ENCODE measurements at regions not wholly inside any gene's neighbourhood (a gene's known extent, or its start where the extent isn't known, plus 50 kb on each side); places are given as distances from the start of the nearest gene placed in this dataset.

DNA sequence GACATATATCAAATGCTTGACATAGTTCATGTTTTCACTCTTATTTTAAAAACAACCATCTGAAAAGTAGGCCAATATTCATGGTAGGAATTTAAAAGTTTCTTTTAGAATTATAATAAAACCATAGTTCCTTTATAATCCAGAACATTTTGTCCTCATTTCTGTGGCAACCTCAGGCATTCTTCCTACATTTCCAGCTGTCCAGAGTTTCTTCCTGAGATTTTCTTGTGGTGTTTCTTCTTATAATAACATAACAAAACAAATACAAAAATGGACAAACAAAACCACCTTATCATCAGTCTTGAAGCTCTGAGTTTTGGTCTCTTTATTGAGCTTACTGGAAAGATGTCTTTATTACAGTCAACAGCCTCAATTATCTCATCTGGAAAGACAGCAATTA lies 2028.6 kb upstream of the CELF4 start (continued):
- TF ChIP-seq, protein P1, sequence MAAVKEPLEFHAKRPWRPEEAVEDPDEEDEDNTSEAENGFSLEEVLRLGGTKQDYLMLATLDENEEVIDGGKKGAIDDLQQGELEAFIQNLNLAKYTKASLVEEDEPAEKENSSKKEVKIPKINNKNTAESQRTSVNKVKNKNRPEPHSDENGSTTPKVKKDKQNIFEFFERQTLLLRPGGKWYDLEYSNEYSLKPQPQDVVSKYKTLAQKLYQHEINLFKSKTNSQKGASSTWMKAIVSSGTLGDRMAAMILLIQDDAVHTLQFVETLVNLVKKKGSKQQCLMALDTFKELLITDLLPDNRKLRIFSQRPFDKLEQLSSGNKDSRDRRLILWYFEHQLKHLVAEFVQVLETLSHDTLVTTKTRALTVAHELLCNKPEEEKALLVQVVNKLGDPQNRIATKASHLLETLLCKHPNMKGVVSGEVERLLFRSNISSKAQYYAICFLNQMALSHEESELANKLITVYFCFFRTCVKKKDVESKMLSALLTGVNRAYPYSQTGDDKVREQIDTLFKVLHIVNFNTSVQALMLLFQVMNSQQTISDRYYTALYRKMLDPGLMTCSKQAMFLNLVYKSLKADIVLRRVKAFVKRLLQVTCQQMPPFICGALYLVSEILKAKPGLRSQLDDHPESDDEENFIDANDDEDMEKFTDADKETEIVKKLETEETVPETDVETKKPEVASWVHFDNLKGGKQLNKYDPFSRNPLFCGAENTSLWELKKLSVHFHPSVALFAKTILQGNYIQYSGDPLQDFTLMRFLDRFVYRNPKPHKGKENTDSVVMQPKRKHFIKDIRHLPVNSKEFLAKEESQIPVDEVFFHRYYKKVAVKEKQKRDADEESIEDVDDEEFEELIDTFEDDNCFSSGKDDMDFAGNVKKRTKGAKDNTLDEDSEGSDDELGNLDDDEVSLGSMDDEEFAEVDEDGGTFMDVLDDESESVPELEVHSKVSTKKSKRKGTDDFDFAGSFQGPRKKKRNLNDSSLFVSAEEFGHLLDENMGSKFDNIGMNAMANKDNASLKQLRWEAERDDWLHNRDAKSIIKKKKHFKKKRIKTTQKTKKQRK (IDR thresholded peaks at IDR 0.05; ENCODE audit: low read depth, low read length): no peak
- TF ChIP-seq SREBF1 (IDR thresholded peaks at IDR 0.05; ENCODE audit: low read length) (no peak), POLR2AphosphoS5 (IDR thresholded peaks at IDR 0.05; ENCODE audit: low read length) (no peak), ZNF207 (IDR thresholded peaks at IDR 0.05; ENCODE audit: borderline replicate concordance) (no peak), CEBPB (IDR thresholded peaks at IDR 0.05; ENCODE audit: borderline replicate concordance in 1 of 2, low read depth in 2 of 2, low read length in 2 of 2) (no peak)

DNA sequence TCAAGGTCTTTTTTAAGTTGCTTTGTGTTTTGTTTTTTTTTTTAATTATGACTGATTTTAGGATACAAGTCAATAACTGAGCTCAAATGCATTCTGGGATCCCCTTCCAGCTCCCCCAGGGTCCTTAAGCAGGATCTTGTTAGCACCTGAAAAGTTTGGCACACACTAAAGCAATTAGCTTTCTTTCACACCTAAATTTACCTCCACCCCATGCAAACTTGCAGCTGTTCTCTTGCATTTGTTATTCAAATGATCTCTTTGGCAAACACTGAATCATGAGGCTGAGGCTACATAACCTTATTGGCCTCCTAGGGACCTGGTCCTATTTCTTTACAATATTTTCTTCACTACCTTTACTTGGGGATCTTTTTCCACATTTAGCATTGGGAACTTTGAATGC lies 2026.1 kb upstream of the CELF4 start:
- no peaks in the 10 kb centered on the region for H3K36me3 ChIP-seq (ENCODE audit: control insufficient read depth in 2 of 2, insufficient read depth in 2 of 2, low read length in 1 of 2)
- no peaks in the 10 kb centered on the region for H3K4me1 ChIP-seq (ENCODE audit: control insufficient read depth, insufficient read depth, low read length)
- no peak overlapping the region for H3K27ac ChIP-seq (ENCODE audit: control insufficient read depth, insufficient read depth)
- no peak overlapping the region for H2AFZ ChIP-seq (ENCODE audit: control insufficient read depth, low read depth, low read length)
- no peaks in the 10 kb centered on the region for H4K20me1 ChIP-seq (ENCODE audit: control insufficient read depth, insufficient read depth)
- H3K4me3 ChIP-seq: no peak overlapping the region
- no peaks in the 10 kb centered on the region for H3K27me3 ChIP-seq (replicated peaks in 1 of 2; ENCODE audit: control insufficient read depth in 2 of 2, insufficient read depth in 2 of 2, low read length in 1 of 2)
- DNase-seq (ENCODE audit: low read depth, low spot score) (no peak), ATAC-seq (no peak), FAIRE-seq (no peak)
- in situ Hi-C loops (cut with MboI): no loop called here
- ChIA-PET CTCF (no interaction called here), SMC1A (ENCODE audit: uncharacterized antibody, unreplicated experiment) (no interaction called here), POLR2A (no interaction called here), RAD21 (ENCODE audit: unreplicated experiment) (interaction anchor here (0.9 kb wide), 1 partner anchor 18 kb away, joined by 4 read pairs; no protein-coding TSS in a partner anchor)
- H3K79me2 ChIP-seq (ENCODE audit: control insufficient read depth, insufficient read depth, low read length): no peaks in the 10 kb centered on the region
- H3K9me3 ChIP-seq (replicated peaks; ENCODE audit: control insufficient read depth, insufficient read depth, low read length): no peaks in the 10 kb centered on the region
- no peak overlapping the region for H3K9ac ChIP-seq (ENCODE audit: control insufficient read depth, insufficient read depth, low read length)
- intact Hi-C loops (cut with micrococcal nuclease; ENCODE audit: unreplicated experiment): loop anchor here (10.0 kb wide), 1 partner anchor 563 kb away; no protein-coding TSS in a partner anchor
- TF ChIP-seq TBL1XR1 (IDR thresholded peaks at IDR 0.05; ENCODE audit: low read depth, low read length): no peak
- BruUV-seq (replicated peaks): no TSS peak
- H3K4me2 ChIP-seq (ENCODE audit: control insufficient read depth, insufficient read depth): no peak overlapping the region

Measured in GM12878 (cell line).